GM21515 (cell line): ENCODE measurements at regions not wholly inside any gene's neighbourhood (a gene's known extent, or its start where the extent isn't known, plus 50 kb on each side); places are given as distances from the start of the nearest gene placed in this dataset.

ENCODE experiments used
- ATAC-seq: cut with Tn5 transposase; IDR thresholded peaks from one replicate; pipeline ENCODE4 v1.9.1; 2021; ENCODE audit not compliant: unreplicated experiment

- ATAC-seq = no peak
Measured at GRCh38 chr2:83085869-83086268, 1373.2 kb downstream of the SUCLG1 start.

DNA sequence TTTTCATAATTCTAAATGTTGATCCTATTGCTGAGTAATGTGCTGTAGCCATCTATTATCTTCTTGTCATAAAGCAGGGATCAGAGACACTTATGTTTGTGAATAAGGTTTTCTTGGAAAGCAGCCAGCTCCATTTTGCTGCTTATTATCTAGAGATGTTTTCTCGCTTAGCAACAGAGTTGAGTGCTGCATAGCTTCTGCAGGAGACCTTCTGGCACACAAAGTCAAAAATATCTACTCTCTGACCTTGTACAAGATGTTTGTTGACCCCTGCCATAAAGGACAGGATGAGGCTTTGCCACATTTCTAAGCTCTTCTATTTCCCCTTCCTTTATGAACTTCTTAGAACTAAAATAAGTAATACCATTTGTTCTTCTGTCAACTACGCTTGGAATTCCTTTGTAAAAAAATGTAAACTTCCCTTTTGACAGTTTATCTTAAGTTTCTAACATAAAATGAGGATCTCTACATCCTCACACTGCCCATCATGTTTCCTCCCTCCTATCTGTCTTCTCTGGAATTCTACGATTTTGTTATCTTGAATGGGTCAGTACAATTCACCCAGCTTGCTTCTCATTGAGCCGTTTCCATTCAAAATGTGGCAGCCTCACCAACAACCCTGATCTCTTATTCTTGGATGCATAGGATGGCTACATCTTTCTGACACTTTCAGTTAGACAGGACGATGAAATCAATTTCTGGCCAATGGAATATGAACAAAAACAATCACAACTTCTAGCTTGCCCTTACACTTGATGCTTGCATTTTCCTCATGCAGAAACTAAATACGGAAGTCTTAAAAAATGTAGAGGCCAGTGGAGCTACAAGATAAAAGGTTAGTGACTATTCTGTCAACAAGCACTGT is 1377.0 kb downstream of the SUCLG1 start:
- ATAC-seq = no peak

- ATAC-seq = no peak
Measured at GRCh38 chr2:83079007-83079406, 1380.1 kb downstream of the SUCLG1 start.

DNA sequence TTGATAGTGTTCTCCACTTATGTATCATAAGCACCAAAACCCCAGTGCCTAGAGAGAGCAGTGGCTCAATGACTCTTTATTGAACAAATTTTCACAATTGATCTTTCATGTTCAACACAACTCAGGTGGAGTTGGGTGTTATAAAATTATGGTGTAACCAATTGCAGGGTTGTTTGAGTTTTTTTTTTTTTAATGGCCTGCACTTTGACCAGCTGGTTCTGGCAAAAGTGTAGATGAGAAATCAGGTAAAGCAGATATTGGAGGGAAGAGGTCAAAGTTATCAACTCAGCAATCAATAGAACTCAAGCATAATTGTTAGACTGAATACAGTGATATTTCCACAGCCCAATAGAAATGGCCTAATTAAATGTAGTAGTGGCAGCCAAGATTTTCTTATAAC is 1386.3 kb downstream of the SUCLG1 start:
- no peak for ATAC-seq

- no peak for ATAC-seq
Measured at GRCh38 chr2:83071914-83072313, 1387.2 kb downstream of the SUCLG1 start.

DNA sequence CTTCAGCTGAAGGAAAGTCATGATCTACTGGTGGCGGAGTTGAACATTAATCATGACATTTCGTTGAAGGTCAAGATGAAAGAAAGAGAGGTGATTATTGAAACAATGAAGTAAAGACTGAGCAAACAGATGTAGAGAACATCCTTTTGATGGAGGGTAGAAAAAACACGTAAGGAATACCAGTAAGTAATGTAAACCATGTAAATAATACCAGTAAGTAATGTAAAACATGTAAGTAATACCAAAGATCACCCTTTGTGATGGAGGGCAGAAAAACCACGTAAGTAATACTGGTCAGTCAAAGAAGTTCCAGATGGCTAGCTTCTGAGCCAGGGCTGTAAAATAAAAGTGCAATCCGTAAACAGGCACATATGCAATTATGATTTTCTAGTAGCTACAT is 1387.7 kb downstream of the SUCLG1 start:
- ATAC-seq = no peak

DNA sequence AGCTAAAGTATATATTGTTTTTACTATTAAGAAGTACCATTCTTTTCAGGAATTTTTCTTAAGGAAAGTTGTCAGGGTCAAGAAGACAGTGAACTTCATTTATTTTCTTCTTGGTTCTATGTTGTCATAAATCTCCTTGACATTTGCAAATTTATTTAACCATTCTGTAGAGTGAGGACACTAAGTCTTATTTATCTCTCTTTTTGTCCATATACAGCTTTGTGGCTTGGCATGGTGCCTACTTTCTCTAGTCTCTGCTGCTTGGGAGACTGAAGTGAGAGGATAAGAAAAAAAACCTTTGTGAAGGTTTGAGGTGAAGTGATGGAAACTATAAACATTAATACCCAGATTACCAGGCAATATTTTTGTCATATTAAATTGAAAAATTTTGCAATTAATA is 1389.4 kb downstream of the SUCLG1 start:
- no peak for ATAC-seq

GRCh38 chr2:83068714-83069113 is 1390.4 kb downstream of the SUCLG1 start:
- ATAC-seq = no peak

DNA sequence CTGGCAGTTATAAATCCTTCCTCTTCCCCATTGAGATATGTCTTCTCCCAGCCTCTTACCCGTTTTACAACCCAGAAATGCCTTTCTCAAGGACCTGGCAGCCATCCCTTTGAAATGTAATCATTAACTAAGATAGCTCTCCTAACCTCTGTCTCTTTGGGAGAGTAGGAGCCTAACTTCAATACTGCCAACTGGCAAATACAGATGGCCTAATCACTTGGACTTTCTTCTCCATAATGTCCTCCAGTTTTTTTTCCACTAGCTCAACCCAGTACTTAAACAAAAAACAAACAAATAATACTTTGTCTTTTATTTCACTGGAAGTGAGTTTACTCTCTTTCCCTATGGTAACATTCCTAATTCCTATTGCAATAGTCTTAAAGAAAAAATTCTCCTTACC is 1391.1 kb downstream of the SUCLG1 start:
- no peak for ATAC-seq

DNA sequence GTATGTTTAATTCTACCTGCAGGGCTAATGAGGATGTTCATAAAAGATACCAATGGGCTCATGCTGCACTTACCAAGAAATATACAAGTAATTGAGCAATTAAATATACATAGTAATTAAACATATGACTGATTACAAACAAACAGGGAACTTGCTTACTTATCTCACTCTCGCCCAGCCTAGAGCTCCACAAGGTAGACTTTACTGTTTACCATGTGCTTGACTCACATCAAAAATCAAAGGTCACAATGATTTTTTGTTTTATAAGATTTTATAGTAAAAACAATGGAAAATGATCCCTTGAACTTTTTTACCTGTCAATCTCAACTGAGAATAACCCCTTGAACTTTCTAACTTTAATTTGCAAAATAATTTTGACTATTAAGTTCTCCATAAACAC is 1395.1 kb downstream of the SUCLG1 start:
- ATAC-seq = no peak

DNA sequence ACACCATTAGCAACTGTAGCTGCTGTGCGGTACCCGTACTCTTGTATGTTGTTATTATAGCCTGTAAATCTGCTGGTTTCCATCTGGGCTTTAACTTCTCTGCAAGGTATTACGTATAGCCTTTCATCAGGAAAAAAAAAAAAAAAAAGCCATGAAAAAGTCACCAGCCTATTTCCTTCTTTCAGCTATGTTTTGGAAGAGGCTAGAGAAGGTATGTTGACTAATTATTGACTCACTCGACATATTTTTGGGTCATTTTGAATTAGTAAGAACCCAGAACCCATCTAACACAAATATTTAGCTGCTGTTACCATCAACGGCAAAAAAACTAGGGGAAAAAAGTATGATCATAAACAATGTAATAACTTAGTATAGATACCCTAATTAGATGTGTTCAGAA is 1395.6 kb downstream of the SUCLG1 start:
- no peak for ATAC-seq

DNA sequence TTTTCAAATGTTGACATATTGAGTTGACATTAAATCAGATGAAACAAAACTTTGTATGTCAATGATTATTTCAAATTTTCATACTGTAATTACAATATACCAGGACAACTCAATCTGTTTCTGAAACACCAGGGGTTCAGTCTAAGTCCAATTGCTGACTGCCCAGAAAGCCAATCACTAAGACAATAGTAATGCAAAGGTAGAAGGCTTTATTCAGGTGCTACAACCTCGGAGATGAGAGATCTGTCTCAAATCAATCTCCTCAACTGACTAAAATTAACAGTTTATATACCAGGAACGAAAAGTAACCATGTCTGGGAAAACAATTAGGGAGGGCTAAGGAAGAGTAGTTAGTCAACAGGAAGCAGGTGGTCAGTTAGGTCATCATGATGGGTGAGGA is 1400.4 kb downstream of the SUCLG1 start:
- no peak for ATAC-seq

DNA sequence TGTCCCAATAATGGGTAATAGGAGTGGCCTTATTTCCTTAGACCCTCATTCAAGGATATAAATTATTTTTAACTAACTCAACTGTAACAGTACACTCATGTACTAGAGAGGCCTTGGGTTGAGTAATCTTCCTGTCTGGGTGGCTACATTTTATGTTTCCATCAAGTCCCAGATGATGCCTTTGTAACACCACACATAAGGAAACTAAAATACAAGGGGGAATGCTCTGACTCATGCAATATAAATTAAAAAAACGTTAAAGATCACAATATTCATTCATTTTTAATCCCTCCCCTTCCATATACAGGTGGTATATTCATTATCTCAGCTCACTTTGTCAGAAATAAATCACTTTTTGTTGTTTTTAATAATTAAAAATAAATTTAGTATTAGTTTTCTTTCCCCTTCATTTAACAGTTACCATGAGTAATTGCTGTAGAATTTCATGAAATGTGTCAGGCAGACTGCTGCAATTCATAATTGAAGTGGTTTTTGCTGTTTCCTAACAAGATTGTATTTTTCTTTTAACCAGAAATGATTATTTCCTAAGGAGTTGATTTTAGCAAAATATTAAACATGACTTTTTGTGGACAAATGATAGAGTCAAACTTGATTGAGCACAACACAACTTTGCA is 1403.6 kb downstream of the SUCLG1 start:
- ATAC-seq = no peak

DNA sequence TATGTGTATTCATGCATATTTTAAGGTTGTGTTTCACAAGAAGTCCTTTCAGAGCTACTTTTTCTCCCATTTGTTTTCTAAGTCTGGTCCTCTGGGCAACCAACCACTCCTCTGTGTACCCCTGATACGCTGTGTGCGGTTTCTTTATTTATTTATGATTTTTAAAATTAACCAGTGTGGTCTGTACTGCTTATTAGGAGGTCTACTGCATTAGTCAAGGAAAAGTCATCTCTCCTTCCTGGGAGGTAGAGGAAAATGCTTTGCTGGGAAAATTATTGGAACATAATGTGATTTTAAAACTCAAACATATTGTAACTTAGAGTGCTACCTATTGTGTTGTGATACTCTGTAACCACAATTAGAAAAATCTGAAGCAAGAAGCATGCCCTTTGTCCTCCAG is 1404.3 kb downstream of the SUCLG1 start:
- no peak for ATAC-seq

DNA sequence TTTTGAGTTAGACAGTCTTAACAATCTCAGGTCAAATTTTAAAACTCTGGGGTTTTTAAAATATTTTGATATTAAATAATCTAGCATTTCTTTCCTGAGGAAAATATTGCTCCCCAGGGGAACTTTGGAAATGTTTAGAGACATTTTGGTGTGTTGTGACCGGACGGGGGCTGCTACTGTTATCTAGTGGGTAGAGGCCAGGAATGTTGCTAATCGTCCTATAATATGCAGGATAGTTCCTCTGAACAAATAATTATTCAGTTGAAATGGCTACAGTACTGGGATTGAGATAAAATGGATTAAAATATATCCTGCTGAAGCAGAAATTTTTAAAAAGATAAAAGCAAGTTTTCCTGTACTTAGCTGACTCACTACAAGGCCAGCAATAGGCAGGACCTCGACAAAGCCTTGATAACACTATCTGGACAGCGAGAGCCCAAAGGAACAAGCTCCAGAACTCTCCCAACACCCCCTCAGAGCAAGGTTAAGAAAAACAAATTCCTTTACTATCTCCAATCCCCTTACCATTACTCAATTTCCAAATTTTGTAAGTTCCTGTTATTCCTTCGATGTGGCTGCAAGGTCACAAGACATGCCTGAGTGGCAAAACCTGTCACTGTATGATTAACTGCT is 1407.4 kb downstream of the SUCLG1 start:
- ATAC-seq = no peak

GRCh38 chr2:83042053-83042452 is 1417.0 kb downstream of the SUCLG1 start:
- ATAC-seq = no peak

DNA sequence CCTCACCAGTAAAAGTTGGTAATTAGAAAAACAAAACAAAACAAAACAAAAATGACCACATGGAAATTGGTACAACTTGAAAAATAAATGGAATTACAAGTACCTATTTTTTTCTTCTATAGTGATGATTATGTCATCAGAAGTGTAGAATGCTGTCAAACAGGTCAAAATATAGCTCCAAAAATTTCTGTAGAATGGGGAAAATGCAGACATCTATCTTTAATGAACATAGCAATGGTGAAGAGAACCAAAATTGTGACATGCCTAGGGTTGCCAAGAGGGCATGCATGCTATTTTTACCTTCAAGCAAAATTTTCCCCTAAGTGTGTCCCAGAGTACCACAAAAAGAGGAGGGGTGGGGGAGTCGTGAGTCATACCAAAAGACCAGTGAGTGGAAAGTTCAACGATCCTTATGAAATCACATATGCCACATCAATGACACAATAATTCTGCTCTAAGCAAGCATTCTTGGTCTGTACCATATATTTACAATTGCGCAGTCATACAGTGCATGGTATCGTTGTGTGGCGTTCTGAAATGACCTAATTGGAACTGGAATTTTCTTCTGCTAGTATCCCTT is 1436.4 kb downstream of the SUCLG1 start:
- ATAC-seq = no peak

DNA sequence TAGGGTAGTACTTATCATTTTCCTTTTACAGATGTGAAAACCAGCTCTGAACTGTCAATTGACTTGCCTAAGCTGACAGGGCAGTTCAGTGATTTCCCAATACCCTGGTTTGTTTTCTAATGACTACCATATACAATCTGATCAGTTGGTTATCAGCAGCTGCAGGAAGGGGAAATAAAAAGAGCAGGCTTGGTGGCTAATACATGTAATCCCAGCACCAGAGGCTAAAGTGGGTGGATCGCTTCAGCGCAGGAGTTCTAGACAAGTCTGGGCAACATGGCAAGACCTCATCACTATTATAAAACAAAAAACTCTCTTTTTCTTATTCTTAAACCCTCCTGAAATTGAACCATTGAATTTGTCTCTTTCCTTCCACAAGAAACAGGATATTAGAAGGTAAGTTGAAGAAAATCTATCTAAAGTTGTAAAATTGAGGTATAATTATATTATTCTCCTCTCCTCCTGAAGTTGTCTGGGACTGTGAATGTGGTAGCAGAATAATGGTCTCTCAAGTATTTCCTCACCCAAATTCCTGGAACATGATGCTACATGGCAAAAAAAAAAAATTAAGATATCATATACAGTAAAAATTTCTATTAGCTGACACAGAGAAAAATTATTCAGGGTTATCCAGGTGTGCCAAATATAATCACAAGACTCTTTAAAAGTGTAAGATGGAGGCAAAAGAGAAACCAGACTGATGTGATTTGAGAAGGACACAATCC is 1441.6 kb downstream of the SUCLG1 start:
- no peak for ATAC-seq

DNA sequence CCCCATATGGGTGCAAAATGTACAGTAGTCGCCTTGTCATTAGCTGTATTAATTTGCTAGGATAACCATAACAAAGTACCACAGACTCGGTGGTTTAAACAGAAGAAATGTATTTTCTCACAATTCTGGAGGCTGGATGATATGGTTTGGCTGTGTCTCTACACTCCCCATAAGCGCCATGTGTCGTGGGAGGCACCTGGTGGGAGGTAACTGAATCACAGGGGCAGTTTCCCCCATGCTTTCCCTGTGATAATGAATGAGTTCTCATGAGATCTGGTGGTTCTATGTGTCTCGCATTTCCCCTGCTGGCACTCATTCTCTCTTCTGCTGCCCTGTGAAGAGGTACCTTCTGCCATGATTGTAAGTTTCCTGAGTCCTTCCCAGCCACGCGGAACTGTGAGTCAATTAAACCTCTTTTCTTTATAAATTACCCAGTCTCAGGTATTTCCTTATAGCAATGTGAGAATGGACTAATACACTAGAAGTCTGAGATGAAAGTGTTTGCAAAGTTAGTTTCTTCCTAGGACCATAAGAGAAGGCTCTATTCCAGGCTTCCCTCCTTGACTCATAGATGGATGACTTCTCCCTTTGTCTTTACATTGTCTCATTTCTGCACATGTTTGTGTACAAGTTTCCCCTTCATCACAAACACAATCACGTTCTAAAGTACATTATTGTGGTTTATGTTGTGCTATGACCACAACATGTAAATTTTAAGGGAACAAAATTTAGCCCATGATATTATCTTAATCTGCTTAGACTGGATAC is 1442.6 kb downstream of the SUCLG1 start:
- no peak for ATAC-seq

GRCh38 chr2:83015900-83016299 is 1443.2 kb downstream of the SUCLG1 start:
- no peak for ATAC-seq
